Nephron (organoid): ENCODE measurements at regions not wholly inside any gene's neighbourhood (a gene's known extent, or its start where the extent isn't known, plus 50 kb on each side); places are given as distances from the start of the nearest gene placed in this dataset.

Source experiments
- H3K27ac Mint-ChIP-seq, 3 experiments: 2 replicates each; pipeline ENCODE4 v1.8.0; 2020; ENCODE audit warnings: mixed read lengths in 3 of 3, mild to moderate bottlenecking in 2 of 3, moderate library complexity in 1 of 3
- H3K27me3 Mint-ChIP-seq: 2 replicates; pipeline ENCODE4 v1.8.0; 2021; ENCODE audit warnings: low read depth, mild to moderate bottlenecking, moderate library complexity, mixed read lengths
- H3K36me3 Mint-ChIP-seq: 2 replicates; pipeline ENCODE4 v1.8.0; 2020; ENCODE audit warnings: low read depth, mixed read lengths
- H3K4me1 Mint-ChIP-seq: 2 replicates; pipeline ENCODE4 v1.8.0; 2020; ENCODE audit warnings: mixed read lengths
- H3K4me3 Mint-ChIP-seq, 3 experiments: 2 replicates each; pipeline ENCODE4 v1.8.0; 2020; ENCODE audit warnings: mild to moderate bottlenecking in 3 of 3, mixed read lengths in 3 of 3, moderate library complexity in 2 of 3
- H3K9me3 Mint-ChIP-seq: 2 replicates; pipeline ENCODE4 v1.8.0; 2020; ENCODE audit warnings: mixed read lengths
- CTCF ChIP-seq, 3 experiments: fragments of 200-600 bp; sonication (generic); IDR thresholded peaks; one replicate each; pipeline ENCODE4 v1.5.0; 2021; ENCODE audit warnings: antibody characterized with exemption in 3 of 3; ENCODE audit not compliant: unreplicated experiment in 3 of 3

GRCh38 chr3:26560081-26560480 is 62.5 kb upstream of the LRRC3B start:
- Mint-ChIP-seq H3K27ac (no peak overlapping the region), H3K4me1 (peaks cover 12% of the 10 kb centered on the region), H3K36me3 (no peaks in the 10 kb centered on the region), H3K27me3 (no peaks in the 10 kb centered on the region), H3K9me3 (no peaks in the 10 kb centered on the region), H3K4me3 (no peak overlapping the region)
- no peak for TF ChIP-seq CTCF (IDR thresholded peaks at IDR 0.05; ENCODE audit: unreplicated experiment in 3 of 3)

- no peak for TF ChIP-seq CTCF (IDR thresholded peaks at IDR 0.05; ENCODE audit: unreplicated experiment in 3 of 3)
- Mint-ChIP-seq H3K27ac (peak overlapping the region in 1 of 3 experiments; percentile 45), H3K4me3 (no peak overlapping the region), H3K36me3 (no peaks in the 10 kb centered on the region), H3K9me3 (no peaks in the 10 kb centered on the region), H3K27me3 (no peaks in the 10 kb centered on the region), H3K4me1 (peaks cover 12% of the 10 kb centered on the region)
These were observed 60.4 kb upstream of the LRRC3B start for GRCh38 chr3:26562021-26562768.
